Stimulated activated naive CD8-positive, alpha-beta T cell treated with anti-CD3 and anti-CD28 coated beads, Interleukin-15, Interleukin-2, amounts not matched to agents 100 U/mL and 50 U/mL, for 24 hours (primary cell): ENCODE measurements at regions not wholly inside any gene's neighbourhood (a gene's known extent, or its start where the extent isn't known, plus 50 kb on each side); places are given as distances from the start of the nearest gene placed in this dataset.
"Not testable (repeated sequence)": the region's sequence is repeated elsewhere in the genome, so short reads cannot be mapped to it uniquely, and the experiment has no call there.

Experiments
- ATAC-seq: fragments of 150-1000 bp; cut with Tn5 transposase; one replicate; pipeline ENCODE4 v1.10.0; 2021
- DNase-seq: peaks from one replicate; pipeline ENCODE4 v3.0.0; 2021

GRCh38 chr22:46026899-46027210, 49.9 kb upstream of the WNT7B start:
- no peak for ATAC-seq
- no peak for DNase-seq

GRCh38 chr22:46027211-46028105, 50.5 kb upstream of the WNT7B start:
- peak; percentile 21 for ATAC-seq

GRCh38 chr22:46028106-46028991, 51.4 kb upstream of the WNT7B start:
- DNase-seq: no peak
- no peak for ATAC-seq

More at GRCh38 chr22:46027211-46028105, 50.5 kb upstream of the WNT7B start:
- DNase-seq: no peak

GRCh38 chr22:46029036-46029435, 52.1 kb upstream of the WNT7B start:
- no peak for ATAC-seq
- no peak for DNase-seq

GRCh38 chr22:46029574-46030200, 52.7 kb upstream of the WNT7B start:
- ATAC-seq: no peak
- DNase-seq: no peak

- ATAC-seq (no peak), DNase-seq (no peak)
These were observed 53.4 kb upstream of the WNT7B start for GRCh38 chr22:46030231-46030880.

GRCh38 chr22:46031066-46031465, 54.1 kb upstream of the WNT7B start:
- ATAC-seq (no peak), DNase-seq (no peak)

- DNase-seq (no peak), ATAC-seq (no peak)
These were observed 54.6 kb upstream of the WNT7B start for GRCh38 chr22:46031557-46031956.

GRCh38 chr22:46031965-46032851, 55.2 kb upstream of the WNT7B start:
- no peak for ATAC-seq

GRCh38 chr22:46033256-46034200, 56.6 kb upstream of the WNT7B start:
- ATAC-seq (no peak), DNase-seq (no peak)

More at GRCh38 chr22:46031965-46032851, 55.2 kb upstream of the WNT7B start:
- no peak for DNase-seq

GRCh38 chr22:46034480-46034879, 57.5 kb upstream of the WNT7B start:
- not testable (repeated sequence) for DNase-seq, ATAC-seq

- no peak for DNase-seq
- ATAC-seq: no peak
These were observed 58.4 kb upstream of the WNT7B start for GRCh38 chr22:46035380-46035741.

- DNase-seq (peak; percentile 100), ATAC-seq (peak; percentile 97)
These were observed 59.0 kb upstream of the WNT7B start for GRCh38 chr22:46035742-46036557.

- ATAC-seq (peak; percentile 10), DNase-seq (peak; percentile 52)
These were observed 59.8 kb upstream of the WNT7B start for GRCh38 chr22:46036558-46037408.

- DNase-seq (no peak), ATAC-seq (no peak)
These were observed 61.2 kb upstream of the WNT7B start for GRCh38 chr22:46038174-46038487.

GRCh38 chr22:46038516-46039430, 61.8 kb upstream of the WNT7B start:
- ATAC-seq: no peak
- no peak for DNase-seq

- ATAC-seq (no peak), DNase-seq (no peak)
These were observed 62.6 kb upstream of the WNT7B start for GRCh38 chr22:46039535-46039934.
